SK-N-SH (cell line): ENCODE measurements at regions not wholly inside any gene's neighbourhood (a gene's known extent, or its start where the extent isn't known, plus 50 kb on each side); places are given as distances from the start of the nearest gene placed in this dataset.

Experiments
- CTCF ChIA-PET: fragments of 300-600, 350-600 bp; formaldehyde crosslinking; extraction: SDS; loops from one replicate; lab custom pipeline; 2021; lab: Yijun Ruan, JAX
- POLR2A ChIA-PET: fragments of 350-600 bp; sonication (Branson Sonifier 250); formaldehyde crosslinking; extraction: SDS; loops from one replicate; lab custom pipeline; 2020; ENCODE audit warnings: antibody characterized with exemption, inconsistent platforms; lab: Yijun Ruan, JAX
- DNase-seq: peaks from one replicate; pipeline ENCODE4 v3.0.0; 2012
- H2AFZ ChIP-seq: fragments of 200-600 bp; sonication (generic); 2 replicates; pipeline ENCODE4 v1.8.1; 2016; ENCODE audit warnings: antibody characterized with exemption, mild to moderate bottlenecking, low read depth
- H3F3A ChIP-seq: fragments of 200-600 bp; sonication (generic); replicated peaks from 2 replicates; pipeline ENCODE3; 2016; ENCODE audit warnings: antibody characterized with exemption, mild to moderate bottlenecking; ENCODE audit not compliant: insufficient read depth
- H3K27ac ChIP-seq, 2 experiments: fragments of 200-500 bp in 1 of 2; fragments of 200-600 bp in 1 of 2; sonication (Bioruptor generic) in 1 of 2; sonication (generic), shearing (Covaris generic) in 1 of 2; 2 replicates each; pipeline versions ENCODE4 v1.5.1 to v1.6.1; 2014 to 2016; ENCODE audit warnings: low read depth in 2 of 2, inconsistent platforms in 1 of 2, low read length in 1 of 2, mild to moderate bottlenecking in 1 of 2, mixed read lengths in 1 of 2
- H3K27me3 ChIP-seq: fragments of 200-600 bp; sonication (generic), shearing (Covaris generic); 2 replicates; pipeline ENCODE4 v1.6.1; 2016; ENCODE audit warnings: mixed run types; ENCODE audit not compliant: insufficient read depth
- H3K36me3 ChIP-seq, 2 experiments: fragments of 200-500 bp in 1 of 2; fragments of 200-600 bp in 1 of 2; sonication (Bioruptor generic) in 1 of 2; sonication (generic) in 1 of 2; replicated peaks in 1 of 2; 2 replicates each; pipeline versions ENCODE3 to v1.5.1; 2014 to 2016; ENCODE audit warnings: low read length in 1 of 2, mild to moderate bottlenecking in 1 of 2; ENCODE audit not compliant: insufficient read depth in 2 of 2, control insufficient read depth in 1 of 2
- H3K4me1 ChIP-seq, 2 experiments: fragments of 200-500 bp in 1 of 2; fragments of 200-600 bp in 1 of 2; sonication (Bioruptor generic) in 1 of 2; sonication (generic), shearing (Covaris generic) in 1 of 2; 2 replicates each; pipeline versions ENCODE4 v1.5.1 to v1.6.1; 2014 to 2016; ENCODE audit warnings: low read depth in 1 of 2, low read length in 1 of 2, mixed run types in 1 of 2; ENCODE audit not compliant: insufficient read depth in 2 of 2, control insufficient read depth in 1 of 2
- H3K4me2 ChIP-seq: fragments of 200-600 bp; sonication (generic), shearing (Covaris generic); 2 replicates; pipeline ENCODE4 v1.6.1; 2017; ENCODE audit warnings: mixed run types
- H3K4me3 ChIP-seq, 2 experiments: fragments of 200-500 bp in 1 of 2; fragments of 200-600 bp in 1 of 2; sonication (Bioruptor generic) in 1 of 2; sonication (generic), shearing (Covaris generic) in 1 of 2; 2 replicates each; pipeline versions ENCODE4 v1.5.1 to v1.8.1; 2014 to 2016; ENCODE audit warnings: low read depth in 2 of 2, inconsistent platforms in 1 of 2, low read length in 1 of 2, mild to moderate bottlenecking in 1 of 2, mixed read lengths in 1 of 2, moderate library complexity in 1 of 2
- H3K79me2 ChIP-seq: fragments of 200-600 bp; sonication (generic); 2 replicates; pipeline ENCODE4 v1.8.1; 2017; ENCODE audit warnings: mild to moderate bottlenecking; ENCODE audit not compliant: insufficient read depth
- H3K9ac ChIP-seq: fragments of 200-600 bp; sonication (generic); 2 replicates; pipeline ENCODE4 v1.6.1; 2017; ENCODE audit warnings: mixed run types
- H3K9me2 ChIP-seq: fragments of 200-600 bp; sonication (generic); 2 replicates; pipeline ENCODE4 v1.6.1; 2017; ENCODE audit warnings: mixed run types
- H3K9me3 ChIP-seq: fragments of 200-600 bp; sonication (generic); 2 replicates; pipeline ENCODE4 v1.6.1; 2017; ENCODE audit warnings: mixed run types, mild to moderate bottlenecking, moderate library complexity
- H4K20me1 ChIP-seq: fragments of 200-600 bp; sonication (generic); 2 replicates; pipeline ENCODE4 v1.6.1; 2017; ENCODE audit warnings: mild to moderate bottlenecking, mixed run types; ENCODE audit not compliant: insufficient read depth
- ELF1 ChIP-seq: IDR thresholded peaks from 2 replicates; pipeline ENCODE4 v1.4.0; 2012
- EZH2phosphoT487 ChIP-seq: fragments of 200-600 bp; sonication (generic); IDR thresholded peaks from 2 replicates; pipeline ENCODE4 v1.6.1; 2017; ENCODE audit warnings: low read depth, mixed run types, mild to moderate bottlenecking, antibody characterized with exemption, moderate library complexity, borderline replicate concordance
- FOSL2 ChIP-seq: IDR thresholded peaks from 2 replicates; pipeline ENCODE4 v1.4.0; 2012; ENCODE audit warnings: low read depth, mild to moderate bottlenecking, moderate library complexity, borderline replicate concordance
- FOXJ3 ChIP-seq: sonication (generic); formaldehyde crosslinking; IDR thresholded peaks from 2 replicates; pipeline ENCODE4 v1.5.1; 2020; ENCODE audit warnings: mild to moderate bottlenecking, missing genetic modification reagents
- GATA2 ChIP-seq: sonication (generic); formaldehyde crosslinking; IDR thresholded peaks from 2 replicates; pipeline ENCODE4 v1.5.0; 2020; ENCODE audit warnings: mild to moderate bottlenecking, missing genetic modification reagents
- IRF3 ChIP-seq: fragments of 150-350 bp; IDR thresholded peaks from 2 replicates; pipeline ENCODE4 v1.6.1; 2016; ENCODE audit warnings: mild to moderate bottlenecking, low read depth, low read length
- JUND ChIP-seq: IDR thresholded peaks from 2 replicates; pipeline ENCODE4 v1.4.0; 2012
- MXI1 ChIP-seq: IDR thresholded peaks from 2 replicates; pipeline ENCODE4 v1.6.1; 2012; ENCODE audit warnings: mild to moderate bottlenecking, low read depth, low read length, improper control_type of control experiment
- NFIC ChIP-seq: IDR thresholded peaks from 2 replicates; pipeline ENCODE4 v1.4.0; 2012; ENCODE audit warnings: borderline replicate concordance
- POLR2AphosphoS5 ChIP-seq: IDR thresholded peaks from 2 replicates; pipeline ENCODE4 v1.6.1; 2012; ENCODE audit warnings: low read depth, low read length
- RFX5 ChIP-seq: IDR thresholded peaks from 2 replicates; pipeline ENCODE4 v1.6.1; 2012; ENCODE audit warnings: mild to moderate bottlenecking, improper control_type of control experiment, low read length
- SMC3 ChIP-seq: IDR thresholded peaks from 2 replicates; pipeline ENCODE4 v1.6.1; 2012; ENCODE audit warnings: low read depth, low read length, improper control_type of control experiment
- TAF1 ChIP-seq: IDR thresholded peaks from 2 replicates; pipeline ENCODE4 v1.6.1; 2012; ENCODE audit warnings: low read depth, mild to moderate bottlenecking, low read length, moderate library complexity, borderline replicate concordance
- TCF12 ChIP-seq: IDR thresholded peaks from 2 replicates; pipeline ENCODE4 v1.4.0; 2012
- TEAD4 ChIP-seq: IDR thresholded peaks from 2 replicates; pipeline ENCODE4 v1.4.0; 2012; ENCODE audit warnings: mild to moderate bottlenecking, borderline replicate concordance; ENCODE audit not compliant: insufficient read depth
- USF1 ChIP-seq: IDR thresholded peaks from 2 replicates; pipeline ENCODE4 v1.4.0; 2012; ENCODE audit warnings: low read depth, borderline replicate concordance
- YY1 ChIP-seq: IDR thresholded peaks from 2 replicates; pipeline ENCODE4 v1.4.0; 2012; ENCODE audit warnings: low read depth, mild to moderate bottlenecking
- WGBS: methylation state at CpG from one replicate; pipeline ENCODE4 v1.1.6; 2017; ENCODE audit warnings: low lambda C conversion rate; 5-methylcytosine and 5-hydroxymethylcytosine counted together
- TF ChIP-seq, protein P1 (sequence below): IDR thresholded peaks from 2 replicates; pipeline ENCODE4 v1.4.0; 2012; ENCODE audit warnings: low read depth
- TF ChIP-seq, protein P2 (sequence below): fragments of 150-350 bp; IDR thresholded peaks from 2 replicates; pipeline ENCODE4 v1.6.1; 2017; ENCODE audit warnings: antibody characterized with exemption, low read length, low read depth, borderline replicate concordance

GRCh38 chrX:45437186-45437585 lies 236.5 kb upstream of the DIPK2B start:
- no peaks in the 10 kb centered on the region for H3K79me2 ChIP-seq
- H3K9me3 ChIP-seq, result no peaks in the 10 kb centered on the region
- H3K27me3 ChIP-seq, result no peaks in the 10 kb centered on the region
- H3K4me3 ChIP-seq, result no peak overlapping the region
- WGBS, result 68% methylated on average over 2 of the region's 2 CpGs
- peaks cover 0 to 12% of the 10 kb centered on the region in 2 experiments; a peak in 1 of 4 replicates for H3K4me1 ChIP-seq
- no peaks in the 10 kb centered on the region for H3F3A ChIP-seq
- TF ChIP-seq FOSL2 (no peak), JUND (no peak)
- TF ChIP-seq, protein P1, sequence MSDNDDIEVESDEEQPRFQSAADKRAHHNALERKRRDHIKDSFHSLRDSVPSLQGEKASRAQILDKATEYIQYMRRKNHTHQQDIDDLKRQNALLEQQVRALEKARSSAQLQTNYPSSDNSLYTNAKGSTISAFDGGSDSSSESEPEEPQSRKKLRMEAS, result no peak
- no peak overlapping the region for H3K9ac ChIP-seq
- DNase-seq, result no peak
- POLR2A ChIA-PET, result no interaction called here
- H3K4me2 ChIP-seq, result no peak overlapping the region
- H4K20me1 ChIP-seq, result no peaks in the 10 kb centered on the region
- H3K36me3 ChIP-seq, result no peaks in the 10 kb centered on the region
- H3K9me2 ChIP-seq, result no peaks in the 10 kb centered on the region
- no peak overlapping the region for H2AFZ ChIP-seq
- CTCF ChIA-PET, result no interaction called here
- H3K27ac ChIP-seq, result no peak overlapping the region

GRCh38 chrX:45435481-45435880 lies 234.8 kb upstream of the DIPK2B start:
- Histone ChIP-seq H3K9me3 (no peaks in the 10 kb centered on the region), H3K4me3 (no peak overlapping the region; a peak in 1 of 4 replicates), H3K4me1 (peaks cover 0 to 12% of the 10 kb centered on the region in 2 experiments; a peak in 1 of 4 replicates), H2AFZ (peak overlapping the region; percentile 52), H3K9me2 (no peaks in the 10 kb centered on the region), H3K36me3 (no peaks in the 10 kb centered on the region), H3F3A (no peaks in the 10 kb centered on the region), H3K27ac (peak overlapping the region in 1 of 2 experiments; percentile 49; a peak in 3 of 4 replicates), H3K79me2 (no peaks in the 10 kb centered on the region), H3K4me2 (peak overlapping the region; percentile 27; the same call in 1 of the 2 replicates), H3K9ac (0 out of 2 replicates have a peak overlapping the region, but pooled peaks have one; percentile 27), H4K20me1 (no peaks in the 10 kb centered on the region), H3K27me3 (no peaks in the 10 kb centered on the region)
- ChIA-PET POLR2A (no interaction called here), CTCF (no interaction called here)
- DNase-seq, result no peak
- TF ChIP-seq FOXJ3 (CRISPR knock-in tag), result no peak
- TF ChIP-seq FOSL2, result peak; percentile 25; the same call in 1 of the 2 replicates

DNA sequence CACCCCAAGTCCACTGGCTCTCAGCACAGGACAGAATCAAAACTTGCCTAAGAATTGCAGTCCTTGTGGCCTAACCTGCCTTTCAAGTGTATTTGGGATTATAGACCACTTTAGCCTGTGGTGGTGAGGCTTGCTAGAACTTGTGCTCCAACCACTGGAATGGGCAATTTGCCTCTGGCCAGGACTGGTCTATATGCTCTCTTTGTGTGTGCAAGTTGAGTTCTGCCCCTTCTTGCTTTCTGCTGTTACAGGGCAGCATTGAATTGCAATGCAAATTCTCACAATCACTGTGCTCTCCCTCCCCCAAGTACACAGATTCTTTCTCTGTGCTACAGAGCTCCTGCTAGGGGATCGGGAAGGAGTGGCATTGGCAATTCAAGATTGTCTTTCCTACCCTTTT lies 233.6 kb upstream of the DIPK2B start:
- ChIA-PET CTCF (no interaction called here), POLR2A (no interaction called here)
- no peaks in the 10 kb centered on the region for H3K9me2 ChIP-seq
- H3K27ac ChIP-seq, result no peak overlapping the region; a peak in 2 of 4 replicates
- no peak overlapping the region for H2AFZ ChIP-seq
- H3K4me1 ChIP-seq, result peaks cover 0 to 12% of the 10 kb centered on the region in 2 experiments; a peak in 1 of 4 replicates
- H3K9me3 ChIP-seq, result no peaks in the 10 kb centered on the region
- H3K27me3 ChIP-seq, result no peaks in the 10 kb centered on the region
- no peaks in the 10 kb centered on the region for H4K20me1 ChIP-seq
- no peak overlapping the region for H3K4me3 ChIP-seq
- no peak for DNase-seq
- H3F3A ChIP-seq, result no peaks in the 10 kb centered on the region
- H3K36me3 ChIP-seq, result no peaks in the 10 kb centered on the region
- 0 out of 2 replicates have a peak overlapping the region, but pooled peaks have one; percentile 27 for H3K9ac ChIP-seq
- 0 out of 2 replicates have a peak overlapping the region, but pooled peaks have one; percentile 8 for H3K4me2 ChIP-seq
- TF ChIP-seq EZH2phosphoT487, result no peak
- no peak for TF ChIP-seq IRF3
- TF ChIP-seq TAF1, result no peak
- TF ChIP-seq TEAD4, result no peak
- TF ChIP-seq SMC3, result no peak
- TF ChIP-seq, protein P2, sequence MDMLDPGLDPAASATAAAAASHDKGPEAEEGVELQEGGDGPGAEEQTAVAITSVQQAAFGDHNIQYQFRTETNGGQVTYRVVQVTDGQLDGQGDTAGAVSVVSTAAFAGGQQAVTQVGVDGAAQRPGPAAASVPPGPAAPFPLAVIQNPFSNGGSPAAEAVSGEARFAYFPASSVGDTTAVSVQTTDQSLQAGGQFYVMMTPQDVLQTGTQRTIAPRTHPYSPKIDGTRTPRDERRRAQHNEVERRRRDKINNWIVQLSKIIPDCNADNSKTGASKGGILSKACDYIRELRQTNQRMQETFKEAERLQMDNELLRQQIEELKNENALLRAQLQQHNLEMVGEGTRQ, result no peak
- no peak for TF ChIP-seq NFIC
- no peak for TF ChIP-seq TCF12
- no peak for TF ChIP-seq USF1
- no peak for TF ChIP-seq ELF1
- TF ChIP-seq RFX5, result no peak
- no peak for TF ChIP-seq GATA2
- TF ChIP-seq POLR2AphosphoS5, result no peak
- TF ChIP-seq YY1, result no peak
- no peak for TF ChIP-seq MXI1
- WGBS, result 35% methylated on average over 1 of the region's 1 CpG
- H3K79me2 ChIP-seq, result no peaks in the 10 kb centered on the region
